ENCODE measurements at regions not wholly inside any gene's neighbourhood (a gene's known extent, or its start where the extent isn't known, plus 50 kb on each side); places are given as distances from the start of the nearest gene placed in this dataset.

GRCh38 chr11:8313504-8314090 is 49.9 kb upstream of the LMO1 start:
- POLR2A ChIA-PET (ENCODE audit: low non-redundant PET) = no interaction called here
- TF ChIP-seq CTCF (conservative IDR thresholded peaks at IDR 0.05; ENCODE audit: low read depth) = no peak
- no peak for DNase-seq (ENCODE audit: low spot score)
- H3K27ac ChIP-seq = no peak overlapping the region
- CTCF ChIA-PET = no interaction called here

All from RWPE1 (cell line).